Activated T-cell treated with anti-CD3 and anti-CD28 coated beads, Interleukin-2, amount 50 U/mL, for 72 hours (primary cell): ENCODE measurements at regions not wholly inside any gene's neighbourhood (a gene's known extent, or its start where the extent isn't known, plus 50 kb on each side); places are given as distances from the start of the nearest gene placed in this dataset.
"Not testable (repeated sequence)": the region's sequence is repeated elsewhere in the genome, so short reads cannot be mapped to it uniquely, and the experiment has no call there.

ENCODE experiments used
- ATAC-seq, 2 donors: fragments of 150-1000 bp; cut with Tn5 transposase; replicated peaks in 1 of 2; 2 replicates each; pipeline ENCODE4 v1.10.0; 2021; ENCODE audit warnings: moderate library complexity in 2 of 2, mild to moderate bottlenecking in 1 of 2
- DNase-seq, 2 donors: peaks; one replicate each; pipeline ENCODE4 v3.0.0; 2021 to 2022; ENCODE audit warnings: mixed read lengths in 1 of 2
- H3K27ac Mint-ChIP-seq: one replicate; pipeline ENCODE4 v1.8.0; 2022; ENCODE audit warnings: mild to moderate bottlenecking, moderate library complexity, mixed read lengths
- H3K27me3 Mint-ChIP-seq: one replicate; pipeline ENCODE4 v1.8.0; 2022; ENCODE audit warnings: low read depth, mixed read lengths
- H3K36me3 Mint-ChIP-seq, 2 donors: one replicate each; pipeline ENCODE4 v1.8.0; 2022; ENCODE audit warnings: mixed read lengths in 2 of 2, mild to moderate bottlenecking in 1 of 2; ENCODE audit not compliant: insufficient read depth in 2 of 2
- H3K4me1 Mint-ChIP-seq: one replicate; pipeline ENCODE4 v1.8.0; 2022; ENCODE audit warnings: low read depth, mixed read lengths
- H3K4me3 Mint-ChIP-seq, 2 donors: one replicate each; pipeline ENCODE4 v1.8.0; 2022; ENCODE audit warnings: mild to moderate bottlenecking in 2 of 2, mixed read lengths in 2 of 2, moderate library complexity in 2 of 2
- H3K9me3 Mint-ChIP-seq, 2 donors: one replicate each; pipeline ENCODE4 v1.8.0; 2022; ENCODE audit warnings: mixed read lengths in 2 of 2

DNA sequence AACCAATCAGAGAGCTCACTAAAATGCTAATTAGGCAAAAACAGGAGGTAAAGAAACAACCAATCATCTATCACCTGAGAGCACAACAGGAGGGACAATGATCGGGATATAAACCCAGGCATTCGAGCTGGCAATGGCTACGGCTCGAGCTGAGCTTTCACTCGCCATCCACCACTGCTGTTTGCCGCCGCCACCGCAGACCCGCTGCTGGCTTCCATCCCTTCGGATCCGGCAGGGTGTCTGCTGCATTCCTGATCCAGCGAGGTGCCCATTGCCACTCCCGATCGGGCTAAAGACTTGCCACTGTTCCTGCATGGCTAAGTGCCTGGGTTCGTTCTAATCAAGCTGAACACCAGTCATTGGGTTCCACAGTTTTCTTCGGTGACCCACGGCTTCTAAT lies 236.7 kb upstream of the DLGAP1 start:
- no peak overlapping the region for H3K27ac Mint-ChIP-seq
- no peak for ATAC-seq
- H3K4me1 Mint-ChIP-seq: no peaks in the 10 kb centered on the region
- DNase-seq: no peak
- no peak overlapping the region for H3K4me3 Mint-ChIP-seq
- H3K27me3 Mint-ChIP-seq: no peaks in the 10 kb centered on the region
- no peaks in the 10 kb centered on the region for H3K36me3 Mint-ChIP-seq
- peaks cover 16 to 18% of the 10 kb centered on the region in 2 donors for H3K9me3 Mint-ChIP-seq

GRCh38 chr18:4678685-4679084 lies 223.6 kb upstream of the DLGAP1 start:
- H3K27me3 Mint-ChIP-seq, H3K27ac Mint-ChIP-seq, H3K4me3 Mint-ChIP-seq, DNase-seq, ATAC-seq, H3K4me1 Mint-ChIP-seq, H3K36me3 Mint-ChIP-seq: not testable (repeated sequence)
- peaks cover 9 to 11% of the 10 kb centered on the region in 2 donors for H3K9me3 Mint-ChIP-seq

- Mint-ChIP-seq H3K27me3 (no peaks in the 10 kb centered on the region), H3K27ac (no peak overlapping the region), H3K4me1 (no peaks in the 10 kb centered on the region), H3K36me3 (no peaks in the 10 kb centered on the region), H3K4me3 (no peak overlapping the region), H3K9me3 (peaks cover 7 to 8% of the 10 kb centered on the region in 2 donors)
- ATAC-seq (no peak), DNase-seq (no peak)
Measured at GRCh38 chr18:4677006-4677405, 221.9 kb upstream of the DLGAP1 start.

DNA sequence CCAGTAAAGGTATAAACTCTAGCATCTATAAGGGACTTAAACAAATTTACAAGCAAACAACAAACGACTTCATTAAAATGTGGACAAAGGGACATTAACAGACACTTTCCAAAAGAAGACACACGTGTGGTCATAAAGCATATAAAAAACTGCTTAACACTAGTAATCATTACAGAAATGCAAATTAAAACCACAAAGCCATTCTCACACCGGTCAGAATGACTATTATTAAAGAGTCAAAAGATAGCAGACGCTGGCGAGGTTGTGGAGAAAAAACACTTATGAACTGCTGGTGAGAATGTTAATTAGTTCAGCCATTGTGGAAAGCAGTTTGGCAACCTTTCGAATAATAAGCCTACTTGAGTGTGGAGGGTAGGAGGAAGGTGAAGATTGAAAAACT lies 217.1 kb upstream of the DLGAP1 start:
- H3K9me3 Mint-ChIP-seq: peaks cover 9 to 20% of the 10 kb centered on the region in 2 donors
- H3K4me3 Mint-ChIP-seq: no peak overlapping the region
- DNase-seq (no peak), ATAC-seq (no peak)
- no peaks in the 10 kb centered on the region for H3K4me1 Mint-ChIP-seq
- no peak overlapping the region for H3K27ac Mint-ChIP-seq
- H3K36me3 Mint-ChIP-seq: peaks cover 2 to 6% of the 10 kb centered on the region in 2 donors
- no peaks in the 10 kb centered on the region for H3K27me3 Mint-ChIP-seq

DNA sequence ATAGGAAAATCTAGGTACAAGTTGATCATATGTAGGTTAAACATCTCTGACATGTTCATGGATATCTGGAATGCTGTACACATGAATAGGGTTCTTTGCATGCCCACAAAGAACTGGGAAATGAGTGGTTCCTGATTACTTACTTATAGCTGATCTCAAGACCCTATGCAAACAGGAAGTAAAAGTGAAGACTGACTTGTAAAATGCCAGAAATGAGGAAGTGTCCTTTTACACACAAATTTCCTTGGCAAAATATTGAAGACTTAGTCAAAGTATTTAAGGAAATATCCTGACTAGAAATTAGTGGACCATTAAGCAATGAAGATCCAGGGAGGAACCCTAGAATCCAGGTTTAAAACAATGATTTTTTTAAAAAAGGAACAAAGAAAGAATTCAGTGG lies 203.7 kb upstream of the DLGAP1 start:
- Mint-ChIP-seq H3K27me3 (no peaks in the 10 kb centered on the region), H3K9me3 (peaks cover 4 to 5% of the 10 kb centered on the region in 2 donors), H3K27ac (no peak overlapping the region), H3K36me3 (no peaks in the 10 kb centered on the region), H3K4me3 (no peak overlapping the region), H3K4me1 (no peaks in the 10 kb centered on the region)
- DNase-seq: no peak
- ATAC-seq: no peak

- no peak overlapping the region for H3K27ac Mint-ChIP-seq
- ATAC-seq: no peak
- peaks cover 3 to 4% of the 10 kb centered on the region in 2 donors for H3K9me3 Mint-ChIP-seq
- no peaks in the 10 kb centered on the region for H3K36me3 Mint-ChIP-seq
- no peak for DNase-seq
- H3K27me3 Mint-ChIP-seq: no peaks in the 10 kb centered on the region
- no peaks in the 10 kb centered on the region for H3K4me1 Mint-ChIP-seq
- no peak overlapping the region for H3K4me3 Mint-ChIP-seq
Measured at GRCh38 chr18:4653418-4653817, 198.3 kb upstream of the DLGAP1 start.

DNA sequence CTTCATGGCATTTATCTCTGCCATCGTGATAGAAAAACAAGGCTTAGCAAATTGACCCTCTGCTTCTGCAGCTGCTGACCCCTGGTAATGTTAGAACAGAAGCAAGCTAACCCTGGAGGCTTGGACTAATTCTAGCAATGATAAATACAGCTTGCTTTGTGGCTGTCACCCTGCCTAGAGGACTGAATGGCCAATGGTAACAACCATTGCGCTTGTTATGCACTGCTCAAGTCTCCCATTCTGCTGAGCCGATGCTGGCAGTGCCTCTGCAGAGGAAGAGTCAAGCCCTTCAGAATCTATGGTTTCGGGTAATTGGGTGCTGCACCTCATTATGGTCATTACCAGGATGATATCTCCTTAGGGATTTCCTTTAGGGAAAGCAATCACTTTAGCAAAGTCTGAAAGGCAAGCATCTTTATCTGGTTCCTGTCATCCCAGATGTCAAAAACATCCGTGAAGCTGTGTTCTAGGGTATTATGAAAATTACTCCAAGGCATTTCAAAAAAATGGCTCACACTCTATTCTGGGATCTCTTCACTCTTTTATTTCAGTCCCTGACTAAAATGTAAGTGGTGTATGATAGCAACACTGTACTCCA lies 186.8 kb upstream of the DLGAP1 start:
- ATAC-seq (no peak), DNase-seq (no peak)
- H3K9me3 Mint-ChIP-seq: peaks cover 10 to 13% of the 10 kb centered on the region in 2 donors
- H3K4me3 Mint-ChIP-seq: no peak overlapping the region
- no peak overlapping the region for H3K27ac Mint-ChIP-seq
- no peaks in the 10 kb centered on the region for H3K27me3 Mint-ChIP-seq
- peaks cover 0 to 1% of the 10 kb centered on the region in 2 donors for H3K36me3 Mint-ChIP-seq
- no peaks in the 10 kb centered on the region for H3K4me1 Mint-ChIP-seq

- no peak for ATAC-seq
- H3K27me3 Mint-ChIP-seq: no peaks in the 10 kb centered on the region
- no peak for DNase-seq
- peaks cover 6 to 13% of the 10 kb centered on the region in 2 donors for H3K9me3 Mint-ChIP-seq
- no peaks in the 10 kb centered on the region for H3K36me3 Mint-ChIP-seq
- H3K27ac Mint-ChIP-seq: no peak overlapping the region
- no peaks in the 10 kb centered on the region for H3K4me1 Mint-ChIP-seq
- no peak overlapping the region for H3K4me3 Mint-ChIP-seq
Measured at GRCh38 chr18:4640349-4641012, 185.4 kb upstream of the DLGAP1 start.

- DNase-seq (no peak), ATAC-seq (no peak)
- Mint-ChIP-seq H3K36me3 (no peaks in the 10 kb centered on the region), H3K4me1 (no peaks in the 10 kb centered on the region), H3K9me3 (peaks cover 6 to 15% of the 10 kb centered on the region in 2 donors), H3K27ac (no peak overlapping the region), H3K4me3 (no peak overlapping the region), H3K27me3 (no peaks in the 10 kb centered on the region)
Measured at GRCh38 chr18:4639628-4640310, 184.7 kb upstream of the DLGAP1 start.

DNA sequence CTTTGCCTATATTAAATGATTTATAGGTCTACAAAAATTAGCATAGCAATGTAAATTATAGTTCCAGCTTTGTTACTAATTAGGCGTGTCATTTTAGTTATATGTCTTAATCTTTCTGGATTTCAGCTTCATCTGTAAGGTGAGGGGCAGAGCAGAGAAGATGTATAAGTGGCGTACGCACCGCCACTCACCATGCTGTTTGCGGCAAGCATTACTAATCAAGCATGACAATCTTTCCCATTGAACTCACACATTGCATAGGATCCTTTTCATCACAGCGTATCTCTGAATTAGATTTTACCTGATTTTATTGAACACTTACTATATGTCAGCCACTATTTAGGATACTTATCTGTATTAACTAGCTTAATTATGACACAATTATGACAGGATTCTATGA lies 183.6 kb upstream of the DLGAP1 start:
- no peak for ATAC-seq
- H3K9me3 Mint-ChIP-seq: peaks cover 8 to 11% of the 10 kb centered on the region in 2 donors
- H3K36me3 Mint-ChIP-seq: no peaks in the 10 kb centered on the region
- no peak overlapping the region for H3K27ac Mint-ChIP-seq
- no peaks in the 10 kb centered on the region for H3K27me3 Mint-ChIP-seq
- H3K4me1 Mint-ChIP-seq: no peaks in the 10 kb centered on the region
- H3K4me3 Mint-ChIP-seq: no peak overlapping the region
- no peak for DNase-seq

- H3K4me1 Mint-ChIP-seq: no peaks in the 10 kb centered on the region
- peaks cover 8 to 11% of the 10 kb centered on the region in 2 donors for H3K9me3 Mint-ChIP-seq
- no peak overlapping the region for H3K27ac Mint-ChIP-seq
- ATAC-seq (no peak), DNase-seq (no peak)
- no peak overlapping the region for H3K4me3 Mint-ChIP-seq
- no peaks in the 10 kb centered on the region for H3K36me3 Mint-ChIP-seq
- H3K27me3 Mint-ChIP-seq: no peaks in the 10 kb centered on the region
Measured at GRCh38 chr18:4637876-4638275, 182.8 kb upstream of the DLGAP1 start.

- no peaks in the 10 kb centered on the region for H3K4me1 Mint-ChIP-seq
- DNase-seq (no peak), ATAC-seq (no peak)
- H3K27me3 Mint-ChIP-seq: no peaks in the 10 kb centered on the region
- H3K4me3 Mint-ChIP-seq: no peak overlapping the region
- H3K27ac Mint-ChIP-seq: no peak overlapping the region
- peaks cover 10 to 15% of the 10 kb centered on the region in 2 donors for H3K9me3 Mint-ChIP-seq
- peaks cover 0 to 4% of the 10 kb centered on the region in 2 donors for H3K36me3 Mint-ChIP-seq
Measured at GRCh38 chr18:4636967-4637366, 181.9 kb upstream of the DLGAP1 start.

DNA sequence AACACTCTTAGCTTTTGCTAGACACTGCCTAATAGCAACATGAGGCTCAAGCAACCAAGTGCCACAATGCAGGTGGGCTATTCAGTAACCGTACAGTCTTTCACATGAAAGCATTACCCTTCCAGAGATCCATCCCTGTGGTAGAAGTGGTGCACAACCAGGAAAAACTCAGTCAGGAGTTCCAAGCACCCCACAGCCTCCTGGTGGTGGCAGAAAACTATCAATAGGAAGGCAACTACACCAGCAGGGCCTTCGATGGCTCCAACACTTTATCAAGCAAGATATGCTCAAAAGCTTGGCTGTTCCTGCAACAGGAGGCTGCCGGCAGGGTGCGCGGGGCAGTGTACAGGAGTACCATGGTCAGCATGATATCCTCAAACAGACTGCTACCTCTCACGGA lies 176.1 kb upstream of the DLGAP1 start:
- ATAC-seq (no peak), DNase-seq (no peak)
- H3K4me1 Mint-ChIP-seq: no peaks in the 10 kb centered on the region
- peaks cover 7 to 10% of the 10 kb centered on the region in 2 donors for H3K9me3 Mint-ChIP-seq
- peaks cover 0 to 4% of the 10 kb centered on the region in 2 donors for H3K36me3 Mint-ChIP-seq
- no peak overlapping the region for H3K27ac Mint-ChIP-seq
- H3K27me3 Mint-ChIP-seq: no peaks in the 10 kb centered on the region
- H3K4me3 Mint-ChIP-seq: no peak overlapping the region
